ENCODE measurements at regions not wholly inside any gene's neighbourhood (a gene's known extent, or its start where the extent isn't known, plus 50 kb on each side); places are given as distances from the start of the nearest gene placed in this dataset.

DNA sequence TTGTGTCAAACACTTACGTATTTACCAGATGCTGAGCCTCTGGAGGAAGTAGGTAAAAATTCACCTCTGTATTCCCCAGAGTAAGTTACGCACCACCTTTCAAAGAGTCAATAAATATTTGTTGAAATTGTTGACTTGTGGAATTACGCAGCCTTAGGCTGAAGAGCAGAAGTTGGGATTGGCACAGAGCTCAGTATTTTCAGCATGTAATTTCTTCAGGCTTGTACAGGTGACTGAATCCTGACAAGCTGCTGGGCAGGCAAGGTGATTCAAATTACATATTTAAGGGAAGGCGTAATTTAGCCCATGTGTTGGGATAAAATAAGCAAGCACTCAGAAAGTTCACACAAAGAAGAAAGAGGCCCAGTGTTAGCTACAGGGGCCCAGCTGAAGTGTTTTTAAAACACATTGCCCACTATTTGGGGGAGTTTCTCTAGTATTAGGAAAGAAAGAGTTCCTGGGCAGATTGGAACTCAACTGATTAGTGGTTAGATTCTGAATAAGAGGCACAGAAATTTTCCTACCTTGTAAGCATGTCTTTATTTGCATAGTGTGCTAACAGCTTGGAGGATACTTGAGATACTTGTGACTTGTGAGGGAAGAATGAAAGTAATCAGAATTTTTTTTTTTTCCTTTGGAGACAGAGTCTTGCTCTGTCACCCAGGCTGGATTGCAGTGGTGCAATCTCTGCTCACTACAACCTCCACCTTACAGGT, 165.3 kb upstream of the FBXL7 start:
- TF ChIP-seq, protein P1, sequence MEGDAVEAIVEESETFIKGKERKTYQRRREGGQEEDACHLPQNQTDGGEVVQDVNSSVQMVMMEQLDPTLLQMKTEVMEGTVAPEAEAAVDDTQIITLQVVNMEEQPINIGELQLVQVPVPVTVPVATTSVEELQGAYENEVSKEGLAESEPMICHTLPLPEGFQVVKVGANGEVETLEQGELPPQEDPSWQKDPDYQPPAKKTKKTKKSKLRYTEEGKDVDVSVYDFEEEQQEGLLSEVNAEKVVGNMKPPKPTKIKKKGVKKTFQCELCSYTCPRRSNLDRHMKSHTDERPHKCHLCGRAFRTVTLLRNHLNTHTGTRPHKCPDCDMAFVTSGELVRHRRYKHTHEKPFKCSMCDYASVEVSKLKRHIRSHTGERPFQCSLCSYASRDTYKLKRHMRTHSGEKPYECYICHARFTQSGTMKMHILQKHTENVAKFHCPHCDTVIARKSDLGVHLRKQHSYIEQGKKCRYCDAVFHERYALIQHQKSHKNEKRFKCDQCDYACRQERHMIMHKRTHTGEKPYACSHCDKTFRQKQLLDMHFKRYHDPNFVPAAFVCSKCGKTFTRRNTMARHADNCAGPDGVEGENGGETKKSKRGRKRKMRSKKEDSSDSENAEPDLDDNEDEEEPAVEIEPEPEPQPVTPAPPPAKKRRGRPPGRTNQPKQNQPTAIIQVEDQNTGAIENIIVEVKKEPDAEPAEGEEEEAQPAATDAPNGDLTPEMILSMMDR (IDR thresholded peaks at IDR 0.05; ENCODE audit: insufficient read depth, low read depth, low read length), result no peak
- no peak for TF ChIP-seq EZH2 (IDR thresholded peaks at IDR 0.05; ENCODE audit: insufficient read depth, low read length)

Data from astrocyte (in vitro differentiated cells and primary cell).